ENCODE measurements at regions not wholly inside any gene's neighbourhood (a gene's known extent, or its start where the extent isn't known, plus 50 kb on each side); places are given as distances from the start of the nearest gene placed in this dataset.

GRCh38 chr15:93290618-93290946 is 201.6 kb upstream of the RGMA start:
- no peak for TF ChIP-seq ZBTB11 (CRISPR knock-in tag; IDR thresholded peaks at IDR 0.05)
- no peak for TF ChIP-seq ZNF274 (IDR thresholded peaks at IDR 0.05; ENCODE audit: insufficient read depth, insufficient read length)
- no peak for TF ChIP-seq ZNF622 (IDR thresholded peaks at IDR 0.05)
- TF ChIP-seq CBX3 (IDR thresholded peaks at IDR 0.05; ENCODE audit: borderline replicate concordance, low read depth) = no peak
- TF ChIP-seq EGR1 (IDR thresholded peaks at IDR 0.05; ENCODE audit: borderline replicate concordance in 1 of 2, low read depth in 2 of 2, low read length in 2 of 2) = no peak
- no peak for TF ChIP-seq TAF1 (IDR thresholded peaks at IDR 0.05; ENCODE audit: borderline replicate concordance, low read depth, low read length)
- TF ChIP-seq ELK1 (IDR thresholded peaks at IDR 0.05; ENCODE audit: low read depth, low read length) = no peak
- TF ChIP-seq KLF5 (IDR thresholded peaks at IDR 0.05; ENCODE audit: partially characterized antibody) = no peak
- no peak overlapping the region for H3K4me3 ChIP-seq
- intact Hi-C loops (cut with micrococcal nuclease; ENCODE audit: unreplicated experiment) (no loop called here), in situ Hi-C loops (cut with MboI) (no loop called here)
- no peak for ATAC-seq
- DNase-seq (ENCODE audit: low read depth, low spot score) = no peak
- POLR2A ChIA-PET = no interaction called here
- SMC1A ChIA-PET (ENCODE audit: uncharacterized antibody, unreplicated experiment) = interaction anchor here (0.9 kb wide), 1 partner anchor 16 kb away, joined by 4 read pairs; no protein-coding TSS in a partner anchor
- CTCF ChIA-PET = no interaction called here
- H3K9me3 ChIP-seq (replicated peaks; ENCODE audit: control insufficient read depth, insufficient read depth, low read length) = no peaks in the 10 kb centered on the region
- H3K27me3 ChIP-seq (replicated peaks in 1 of 2; ENCODE audit: control insufficient read depth in 2 of 2, insufficient read depth in 2 of 2, low read length in 1 of 2) = 0 out of 4 replicates have a peak, but pooled peaks cover 0 to 1% of the 10 kb centered on the region in 2 experiments
- WGBS (ENCODE audit: insufficient coverage, insufficient replicate concordance, low lambda C conversion rate, missing lambda C conversion rate) = 54% methylated on average over 4 of the region's 4 CpGs
- no peak overlapping the region for H3K27ac ChIP-seq (ENCODE audit: control insufficient read depth, insufficient read depth)
- BruUV-seq (replicated peaks) = no TSS peak
- RAD21 ChIA-PET (ENCODE audit: unreplicated experiment) = no interaction called here
- no peak for FAIRE-seq
- H2AFZ ChIP-seq (ENCODE audit: control insufficient read depth, low read depth, low read length) = no peak overlapping the region
- no peaks in the 10 kb centered on the region for H4K20me1 ChIP-seq (ENCODE audit: control insufficient read depth, insufficient read depth)
- no peak overlapping the region for H3K9ac ChIP-seq (ENCODE audit: control insufficient read depth, insufficient read depth, low read length)
- H3K4me1 ChIP-seq (ENCODE audit: control insufficient read depth, insufficient read depth, low read length) = no peaks in the 10 kb centered on the region
- no peaks in the 10 kb centered on the region for H3K79me2 ChIP-seq (ENCODE audit: control insufficient read depth, insufficient read depth, low read length)
- H3K36me3 ChIP-seq (ENCODE audit: control insufficient read depth in 2 of 2, insufficient read depth in 2 of 2, low read length in 1 of 2) = no peaks in the 10 kb centered on the region
- no peak overlapping the region for H3K4me2 ChIP-seq (ENCODE audit: control insufficient read depth, insufficient read depth)

Data from GM12878 (cell line).